HUES48 (cell line): ENCODE measurements at regions not wholly inside any gene's neighbourhood (a gene's known extent, or its start where the extent isn't known, plus 50 kb on each side); places are given as distances from the start of the nearest gene placed in this dataset.

Experiments used
- H3K27ac ChIP-seq: one replicate; pipeline ENCODE4 v1.7.0; 2013; ENCODE audit warnings: low read depth, low read length, inconsistent platforms
- H3K27me3 ChIP-seq: 2 replicates; pipeline ENCODE4 v1.6.1; 2013; ENCODE audit warnings: mild to moderate bottlenecking, low read length; ENCODE audit not compliant: control insufficient read depth, insufficient read depth
- H3K36me3 ChIP-seq: 2 replicates; pipeline ENCODE4 v1.6.1; 2013; ENCODE audit warnings: low read length; ENCODE audit not compliant: control insufficient read depth, insufficient read depth
- H3K4me1 ChIP-seq: 2 replicates; pipeline ENCODE4 v1.6.1; 2013; ENCODE audit warnings: mild to moderate bottlenecking, low read length; ENCODE audit not compliant: control insufficient read depth, insufficient read depth
- H3K4me3 ChIP-seq: 2 replicates; pipeline ENCODE4 v1.5.1; 2013; ENCODE audit warnings: mild to moderate bottlenecking, low read depth, low read length
- H3K9ac ChIP-seq: 2 replicates; pipeline ENCODE4 v1.6.1; 2013; ENCODE audit warnings: mild to moderate bottlenecking, low read depth, low read length, moderate library complexity
- H3K9me3 ChIP-seq: 2 replicates; pipeline ENCODE4 v1.6.1; 2013; ENCODE audit warnings: low read length; ENCODE audit not compliant: control insufficient read depth, insufficient read depth

- Histone ChIP-seq H3K9ac (no peak overlapping the region), H3K4me1 (peaks cover 6% of the 10 kb centered on the region; the same call in 1 of the 2 replicates), H3K27me3 (no peaks in the 10 kb centered on the region), H3K36me3 (no peaks in the 10 kb centered on the region), H3K9me3 (no peaks in the 10 kb centered on the region), H3K27ac (no peak overlapping the region), H3K4me3 (no peak overlapping the region)
These were observed 163.4 kb upstream of the CLINT1 start for GRCh38 chr5:158022393-158022792.

- Histone ChIP-seq H3K4me3 (no peak overlapping the region), H3K9ac (no peak overlapping the region), H3K27ac (peak overlapping the region; percentile 2), H3K36me3 (no peaks in the 10 kb centered on the region), H3K27me3 (no peaks in the 10 kb centered on the region), H3K4me1 (peaks cover 6% of the 10 kb centered on the region; the same call in 1 of the 2 replicates), H3K9me3 (no peaks in the 10 kb centered on the region)
These were observed 161.8 kb upstream of the CLINT1 start for GRCh38 chr5:158020555-158021418.

DNA sequence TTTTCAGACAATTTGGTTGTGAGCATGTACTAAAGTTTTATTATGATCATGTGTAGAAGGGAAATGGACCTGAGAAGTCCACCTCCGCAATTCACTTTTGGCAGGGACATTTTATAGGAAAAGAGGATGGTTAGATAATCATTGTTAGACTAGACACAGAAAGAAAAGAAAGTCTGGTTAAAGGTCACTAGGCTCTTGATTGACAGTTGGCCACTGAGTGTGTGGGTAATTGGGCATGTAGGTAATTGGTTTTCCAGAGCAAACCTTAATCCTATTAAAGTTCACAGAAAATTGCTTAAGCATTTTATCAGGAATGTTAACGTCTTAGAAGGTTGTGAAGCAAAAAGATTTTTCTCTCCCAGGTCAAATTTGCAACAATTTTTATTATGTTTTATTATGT lies 158.5 kb upstream of the CLINT1 start:
- Histone ChIP-seq H3K4me3 (no peak overlapping the region), H3K9me3 (no peaks in the 10 kb centered on the region), H3K27ac (no peak overlapping the region), H3K9ac (no peak overlapping the region), H3K36me3 (no peaks in the 10 kb centered on the region), H3K4me1 (peaks cover 23% of the 10 kb centered on the region), H3K27me3 (no peaks in the 10 kb centered on the region)

DNA sequence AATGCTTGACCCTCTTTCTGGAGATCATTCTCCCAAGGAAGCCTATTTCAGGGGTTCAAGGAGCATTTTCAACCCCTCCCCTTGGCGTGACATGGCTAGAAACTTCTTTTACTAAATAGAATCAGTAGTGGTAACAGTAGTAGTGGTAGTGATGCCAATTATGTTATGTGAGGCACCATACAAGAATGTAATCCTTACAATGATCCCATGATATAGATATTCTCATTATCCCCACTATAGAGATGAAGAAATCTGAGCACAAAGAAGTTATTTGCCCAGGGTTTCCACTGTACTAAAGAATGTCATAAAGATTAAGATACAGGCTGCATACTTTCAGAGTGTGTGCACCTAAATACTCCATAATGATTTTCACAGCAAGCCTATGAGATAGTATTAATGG lies 155.4 kb upstream of the CLINT1 start:
- no peaks in the 10 kb centered on the region for H3K9me3 ChIP-seq
- no peak overlapping the region for H3K9ac ChIP-seq
- H3K27me3 ChIP-seq, result no peaks in the 10 kb centered on the region
- no peaks in the 10 kb centered on the region for H3K36me3 ChIP-seq
- no peak overlapping the region for H3K4me3 ChIP-seq
- no peak overlapping the region for H3K27ac ChIP-seq
- peaks cover 25% of the 10 kb centered on the region for H3K4me1 ChIP-seq

DNA sequence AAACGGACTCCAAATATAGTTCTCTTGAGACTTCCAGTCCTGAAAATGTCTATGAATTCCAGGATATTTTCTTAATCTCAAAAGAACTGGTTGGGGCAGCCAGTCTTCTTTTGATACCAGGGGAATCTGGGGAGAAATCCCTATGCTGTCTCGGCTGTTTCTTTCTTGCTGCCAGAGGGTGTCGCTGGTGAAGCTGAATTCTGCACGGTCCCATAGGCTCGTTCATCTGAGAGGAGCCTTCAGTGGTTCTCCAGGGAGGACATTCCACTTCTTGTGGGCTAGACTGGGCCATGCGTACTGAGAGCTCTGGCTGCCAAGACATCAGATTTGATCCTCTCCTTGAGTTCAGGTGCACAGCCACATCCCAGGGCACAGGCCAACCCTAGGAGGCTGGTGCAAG lies 155.0 kb upstream of the CLINT1 start:
- Histone ChIP-seq H3K9ac (no peak overlapping the region), H3K4me3 (0 out of 2 replicates have a peak overlapping the region, but pooled peaks have one; percentile 39), H3K27me3 (no peaks in the 10 kb centered on the region), H3K4me1 (peaks cover 25% of the 10 kb centered on the region), H3K36me3 (no peaks in the 10 kb centered on the region), H3K9me3 (no peaks in the 10 kb centered on the region), H3K27ac (peak overlapping the region; percentile 78)

- H3K36me3 ChIP-seq, result no peaks in the 10 kb centered on the region
- no peaks in the 10 kb centered on the region for H3K27me3 ChIP-seq
- H3K9me3 ChIP-seq, result no peaks in the 10 kb centered on the region
- H3K9ac ChIP-seq, result no peak overlapping the region
- H3K27ac ChIP-seq, result peak overlapping the region; percentile 78
- H3K4me1 ChIP-seq, result peaks cover 25% of the 10 kb centered on the region
- peak overlapping the region; percentile 39; the same call in 1 of the 2 replicates for H3K4me3 ChIP-seq
These were observed 154.4 kb upstream of the CLINT1 start for GRCh38 chr5:158013303-158013702.

DNA sequence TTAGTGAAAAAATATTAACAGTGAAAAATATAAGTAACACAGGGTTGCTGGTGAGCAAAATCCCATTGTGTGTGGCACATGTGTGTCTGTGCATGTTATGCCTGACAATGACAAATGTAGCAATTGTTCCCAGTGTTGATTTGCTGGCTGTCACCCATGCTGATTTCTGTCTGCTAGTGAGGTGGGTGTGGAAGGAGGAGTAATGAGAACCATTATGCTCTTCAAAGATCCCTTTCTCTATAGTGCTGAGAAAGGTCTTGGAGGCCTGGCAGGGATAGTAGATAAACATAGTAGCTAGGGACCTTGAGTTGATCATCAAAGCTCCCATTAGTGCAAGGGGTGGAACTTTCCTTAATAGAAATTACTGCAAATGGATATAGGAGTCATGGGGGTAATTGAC lies 152.5 kb upstream of the CLINT1 start:
- Histone ChIP-seq H3K27me3 (no peaks in the 10 kb centered on the region), H3K9me3 (no peaks in the 10 kb centered on the region), H3K4me1 (peaks cover 25% of the 10 kb centered on the region)

GRCh38 chr5:158010831-158011230 lies 151.9 kb upstream of the CLINT1 start:
- H3K36me3 ChIP-seq, result no peaks in the 10 kb centered on the region
- H3K9me3 ChIP-seq, result no peaks in the 10 kb centered on the region
- no peak overlapping the region for H3K4me3 ChIP-seq
- H3K4me1 ChIP-seq, result peaks cover 25% of the 10 kb centered on the region
- no peak overlapping the region for H3K27ac ChIP-seq
- no peak overlapping the region for H3K9ac ChIP-seq
- no peaks in the 10 kb centered on the region for H3K27me3 ChIP-seq

More for the DNA sequence above, 152.5 kb upstream of the CLINT1 start:
- Histone ChIP-seq H3K4me3 (no peak overlapping the region), H3K27ac (no peak overlapping the region), H3K36me3 (no peaks in the 10 kb centered on the region), H3K9ac (no peak overlapping the region)

DNA sequence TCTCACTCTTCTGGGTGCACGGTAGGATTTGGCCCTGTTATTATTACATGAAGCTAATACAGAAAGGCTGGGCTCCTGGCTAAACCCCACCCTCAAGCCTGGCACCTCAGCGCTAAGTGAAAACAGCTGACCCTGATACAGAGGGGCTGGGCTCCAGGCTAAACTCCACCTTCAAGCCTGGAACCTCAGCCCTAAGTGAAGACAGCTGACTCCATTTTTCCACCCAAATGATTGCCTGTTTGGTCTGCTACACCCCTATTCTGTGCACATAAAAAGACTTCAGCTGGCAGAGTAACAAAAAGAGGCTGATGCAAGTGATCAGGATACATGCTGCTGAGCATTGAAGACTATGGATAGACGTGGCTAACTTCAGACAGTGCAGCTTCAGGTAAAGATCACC lies 148.4 kb upstream of the CLINT1 start:
- Histone ChIP-seq H3K4me3 (no peak overlapping the region), H3K27me3 (no peaks in the 10 kb centered on the region), H3K9me3 (no peaks in the 10 kb centered on the region; the same call in 1 of the 2 replicates), H3K36me3 (no peaks in the 10 kb centered on the region), H3K27ac (no peak overlapping the region), H3K9ac (no peak overlapping the region), H3K4me1 (peaks cover 7% of the 10 kb centered on the region; the same call in 1 of the 2 replicates)

GRCh38 chr5:157999696-158000095 lies 140.8 kb upstream of the CLINT1 start:
- no peak overlapping the region for H3K27ac ChIP-seq
- H3K4me3 ChIP-seq, result no peak overlapping the region
- H3K9ac ChIP-seq, result no peak overlapping the region
- H3K9me3 ChIP-seq, result no peaks in the 10 kb centered on the region
- no peaks in the 10 kb centered on the region for H3K27me3 ChIP-seq
- peaks cover 1% of the 10 kb centered on the region; the same call in 1 of the 2 replicates for H3K4me1 ChIP-seq
- no peaks in the 10 kb centered on the region for H3K36me3 ChIP-seq

DNA sequence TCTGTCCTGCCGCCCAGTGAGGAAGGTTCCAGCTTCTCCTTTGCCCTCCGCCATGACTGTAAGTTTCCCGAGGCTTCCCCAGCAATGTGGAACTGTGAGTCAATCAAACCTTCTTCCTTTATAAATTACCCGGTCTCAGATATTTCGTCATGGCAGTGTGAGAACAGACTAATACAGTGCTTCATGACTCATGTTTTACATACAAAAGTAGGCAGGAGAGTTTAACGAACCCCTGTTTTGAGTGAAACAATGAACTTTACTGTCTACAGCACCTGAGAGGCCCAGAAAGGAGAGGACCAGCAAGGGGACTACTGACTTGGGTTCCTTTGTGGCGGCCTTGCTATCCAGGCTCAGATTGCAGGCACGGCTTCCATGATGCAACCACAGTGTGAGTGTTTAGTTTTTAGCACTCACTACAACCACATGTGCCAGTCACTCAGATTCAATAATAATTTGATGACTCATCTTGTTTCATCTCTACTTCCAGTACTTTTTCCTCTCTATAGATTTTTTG lies 139.1 kb upstream of the CLINT1 start:
- H3K27ac ChIP-seq, result no peak overlapping the region
- no peaks in the 10 kb centered on the region for H3K9me3 ChIP-seq
- no peak overlapping the region for H3K4me3 ChIP-seq
- no peak overlapping the region for H3K9ac ChIP-seq
- H3K4me1 ChIP-seq, result peaks cover 4% of the 10 kb centered on the region; the same call in 1 of the 2 replicates
- H3K36me3 ChIP-seq, result no peaks in the 10 kb centered on the region
- no peaks in the 10 kb centered on the region for H3K27me3 ChIP-seq
